ENCODE measurements at regions not wholly inside any gene's neighbourhood (a gene's known extent, or its start where the extent isn't known, plus 50 kb on each side); places are given as distances from the start of the nearest gene placed in this dataset.
"Not testable (repeated sequence)": the region's sequence is repeated elsewhere in the genome, so short reads cannot be mapped to it uniquely, and the experiment has no call there.

DNA sequence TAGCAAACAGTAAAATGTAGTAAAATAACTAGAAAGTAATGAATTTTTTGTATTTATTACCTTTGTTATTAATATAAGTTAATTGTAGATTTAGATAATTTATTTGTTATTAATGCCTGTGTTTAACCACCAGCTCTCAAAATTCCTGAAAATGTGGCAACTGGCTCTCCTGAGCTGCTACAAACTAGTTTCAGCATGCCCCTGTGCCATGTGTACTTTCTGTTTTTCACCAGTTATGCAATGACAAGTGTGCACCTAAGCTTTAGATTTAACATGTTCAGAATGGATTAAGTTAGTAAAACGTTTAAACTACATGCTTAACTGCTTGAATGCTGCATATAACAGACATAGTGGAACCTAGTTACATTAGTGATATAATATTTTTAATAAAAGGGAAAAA is 88.1 kb downstream of the POSTN start:
- H3K4me3 ChIP-seq (ENCODE audit: low read length), result no peak overlapping the region
- no peak for TF ChIP-seq ZNF274 (IDR thresholded peaks at IDR 0.05; ENCODE audit: low read depth, low read length)

DNA sequence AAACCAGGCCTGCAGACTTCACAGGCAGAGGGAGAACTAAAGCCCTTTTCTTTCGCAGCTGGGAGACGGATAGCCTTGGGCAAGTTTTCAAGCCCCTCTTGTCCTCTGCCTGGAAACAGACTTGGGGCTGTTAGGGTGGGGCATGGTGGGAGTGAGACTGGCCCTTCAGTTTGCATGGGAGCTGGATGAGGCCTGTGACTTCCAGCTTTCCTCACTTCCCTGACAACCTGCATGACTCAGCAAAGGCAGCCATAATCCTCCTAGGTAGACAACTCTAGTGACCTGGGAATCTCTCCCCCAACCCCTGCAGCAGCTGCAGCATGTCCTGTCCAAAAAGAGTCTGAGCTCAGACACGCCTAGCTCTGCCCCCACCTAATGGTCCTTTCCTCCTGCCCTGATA is 93.0 kb downstream of the POSTN start:
- no peak overlapping the region for H3K4me3 ChIP-seq (ENCODE audit: low read length)
- TF ChIP-seq ZNF274 (IDR thresholded peaks at IDR 0.05; ENCODE audit: low read depth, low read length), result no peak

DNA sequence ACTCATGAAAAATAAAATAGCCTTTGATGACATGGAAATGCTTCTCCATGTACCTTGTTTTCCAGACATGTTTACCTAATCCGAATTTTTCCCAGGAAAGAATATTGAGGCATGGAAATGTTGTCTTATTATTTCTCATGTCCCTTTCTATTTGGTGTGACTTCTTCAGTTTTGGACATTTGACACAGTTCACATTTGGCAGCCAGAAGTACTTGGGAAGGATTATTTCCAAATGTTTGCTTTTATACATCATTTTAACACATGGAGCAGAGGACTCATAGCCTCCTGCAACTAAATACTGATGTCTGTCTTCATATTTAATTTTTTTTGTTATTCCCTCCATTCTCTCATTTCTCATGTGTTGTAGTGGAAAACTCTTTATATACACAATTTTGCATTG is 94.3 kb downstream of the POSTN start:
- no peak overlapping the region for H3K4me3 ChIP-seq (ENCODE audit: low read length)
- TF ChIP-seq ZNF274 (IDR thresholded peaks at IDR 0.05; ENCODE audit: low read depth, low read length), result no peak

DNA sequence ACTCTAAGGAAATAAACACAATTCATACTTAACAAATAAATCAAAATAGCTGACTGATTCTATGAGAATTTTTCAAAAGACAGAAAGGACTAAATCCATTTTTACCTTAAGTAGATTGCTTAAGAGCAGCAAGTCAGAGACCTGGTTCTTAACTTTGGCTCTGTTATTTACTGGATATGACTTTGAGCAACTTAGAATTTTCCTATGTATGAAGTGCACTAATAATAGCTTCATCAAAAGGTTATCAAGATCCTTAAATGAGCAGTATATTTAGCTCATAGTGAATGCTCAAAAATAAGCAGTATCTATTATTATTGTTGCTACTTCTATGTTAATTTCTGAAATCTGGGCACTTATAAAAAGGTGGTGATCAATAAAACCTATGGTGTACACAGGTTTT is 95.3 kb downstream of the POSTN start:
- TF ChIP-seq ZNF274 (IDR thresholded peaks at IDR 0.05; ENCODE audit: low read depth, low read length), result no peak
- no peak overlapping the region for H3K4me3 ChIP-seq (ENCODE audit: low read length)

DNA sequence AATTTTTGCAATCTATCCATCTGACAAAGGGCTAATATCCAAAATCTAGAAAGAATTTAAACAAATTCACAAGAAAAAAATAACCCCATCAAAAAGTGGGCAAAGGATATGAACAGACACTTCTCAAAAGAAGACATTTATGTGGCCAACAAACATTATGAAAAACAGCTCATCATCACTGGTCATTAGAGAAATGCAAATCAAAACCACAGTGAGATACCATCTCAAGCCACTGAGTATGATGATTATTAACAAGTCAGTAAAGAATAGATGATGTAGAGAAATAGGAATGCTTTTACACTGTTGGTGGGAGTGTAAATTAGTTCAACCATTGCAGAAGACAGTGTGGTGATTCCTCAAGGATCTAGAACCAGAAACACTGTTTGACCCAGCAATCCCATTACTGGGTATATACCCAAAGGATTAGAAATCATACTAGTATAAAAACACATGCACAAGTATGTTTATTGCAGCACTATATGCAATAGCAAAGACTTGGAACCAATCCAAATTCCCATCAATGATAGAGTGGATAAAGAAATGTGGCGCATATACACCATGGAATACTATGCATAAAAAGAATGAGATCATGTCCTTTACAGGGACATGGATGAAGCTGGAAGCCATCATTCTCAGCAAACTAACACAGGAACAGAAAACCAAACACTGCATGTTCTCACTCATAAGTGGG is 96.1 kb downstream of the POSTN start:
- H3K4me3 ChIP-seq (ENCODE audit: low read length), result not testable (repeated sequence)

DNA sequence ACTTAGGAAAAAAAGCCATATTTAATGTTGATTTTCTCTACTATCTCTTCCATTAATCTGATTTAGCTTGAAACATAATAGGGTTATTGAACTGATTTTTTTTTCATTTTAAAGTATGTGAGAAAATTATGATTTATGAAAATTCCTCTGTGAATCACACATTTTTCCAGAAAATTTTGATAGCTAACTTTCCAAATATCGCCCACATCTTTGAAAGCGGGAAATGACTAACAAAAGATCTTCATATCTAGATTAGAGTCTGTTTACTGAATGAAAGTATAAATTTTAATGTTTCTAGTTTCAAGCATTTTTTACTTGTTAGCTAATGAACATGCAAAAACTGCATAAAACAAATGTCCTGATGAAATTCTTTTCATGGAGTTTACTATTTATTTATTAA is 97.4 kb downstream of the POSTN start:
- TF ChIP-seq ZNF274 (IDR thresholded peaks at IDR 0.05; ENCODE audit: low read depth, low read length), result no peak

DNA sequence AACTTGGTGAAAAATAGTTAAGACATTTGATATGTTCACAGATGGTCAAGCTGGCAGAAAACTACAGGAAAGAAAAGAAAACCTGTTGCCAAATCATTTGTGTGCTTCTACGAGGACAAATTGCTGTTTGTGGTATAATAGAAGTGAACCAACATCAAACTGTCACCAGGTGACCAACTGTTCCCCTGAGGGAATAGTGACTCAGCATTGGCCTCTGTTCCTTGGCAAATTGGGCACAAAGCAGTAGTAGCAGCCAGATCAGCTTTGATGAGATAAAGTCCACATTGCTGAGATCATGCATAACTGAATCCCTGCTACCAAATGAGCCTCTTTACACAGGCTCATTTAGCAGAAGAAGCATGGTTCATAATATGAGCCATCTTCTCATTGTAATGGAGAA is 103.5 kb downstream of the POSTN start:
- no peak overlapping the region for H3K4me3 ChIP-seq (ENCODE audit: low read length)
- TF ChIP-seq ZNF274 (IDR thresholded peaks at IDR 0.05; ENCODE audit: low read depth, low read length), result no peak

More for the DNA sequence above, 97.4 kb downstream of the POSTN start:
- H3K4me3 ChIP-seq (ENCODE audit: low read length), result no peak overlapping the region

DNA sequence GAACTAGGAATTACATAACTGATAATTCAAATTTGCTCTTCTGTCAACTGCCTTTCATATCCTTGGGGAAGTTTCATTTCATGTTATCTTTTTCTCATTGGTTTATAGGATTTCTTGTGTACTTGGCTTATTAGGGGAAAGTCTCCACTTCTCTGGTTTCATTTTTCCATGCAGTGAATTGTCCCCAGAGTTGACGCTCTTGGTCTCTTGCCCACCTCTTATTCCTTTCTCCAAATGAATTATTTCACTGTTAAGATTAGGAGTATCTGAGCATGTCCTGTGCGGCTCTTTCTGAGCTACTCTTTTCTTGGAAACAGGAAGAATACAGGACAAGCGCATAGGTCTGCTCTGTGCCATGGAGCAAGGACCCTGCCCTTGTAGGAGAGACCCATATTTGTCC is 104.8 kb downstream of the POSTN start:
- H3K4me3 ChIP-seq (ENCODE audit: low read length), result no peak overlapping the region
- TF ChIP-seq ZNF274 (IDR thresholded peaks at IDR 0.05; ENCODE audit: low read depth, low read length), result no peak

DNA sequence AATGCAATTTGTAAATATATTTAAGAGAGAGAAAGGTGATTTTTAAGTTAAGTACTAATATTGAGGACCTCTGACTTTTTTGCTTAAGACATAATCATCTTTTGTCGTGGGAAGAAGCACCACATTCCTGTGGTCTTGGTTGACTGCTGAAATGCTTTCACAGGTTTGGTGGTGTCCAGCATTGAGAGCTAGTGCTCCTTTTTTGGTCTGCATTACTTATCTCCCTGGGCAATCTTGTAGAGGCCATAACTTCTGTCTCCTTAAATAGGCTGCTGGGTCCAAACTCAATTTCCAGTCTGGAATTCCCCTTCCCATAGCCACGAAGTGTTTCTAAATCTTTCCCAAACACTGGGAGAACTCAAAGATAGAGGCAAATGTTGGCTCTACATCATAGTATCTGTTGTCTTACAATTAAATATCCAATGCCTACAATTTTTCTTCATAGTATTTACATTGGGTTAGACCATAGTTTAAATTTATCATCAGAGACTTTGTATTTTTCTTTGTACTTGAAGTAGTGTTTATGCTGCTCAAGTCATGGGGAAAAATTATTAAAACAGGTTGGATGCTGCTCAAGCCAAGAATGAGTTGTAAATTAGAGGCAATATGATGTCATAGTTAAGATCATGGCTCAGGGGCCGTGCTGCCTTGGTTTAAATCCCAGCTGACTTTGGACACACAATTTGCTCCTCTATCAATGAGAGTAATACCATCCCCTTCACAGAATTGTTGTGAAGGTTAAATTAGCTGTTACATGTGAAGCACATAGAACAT is 105.6 kb downstream of the POSTN start:
- TF ChIP-seq ZNF274 (IDR thresholded peaks at IDR 0.05; ENCODE audit: low read depth, low read length), result no peak
- H3K4me3 ChIP-seq (ENCODE audit: low read length), result no peak overlapping the region

DNA sequence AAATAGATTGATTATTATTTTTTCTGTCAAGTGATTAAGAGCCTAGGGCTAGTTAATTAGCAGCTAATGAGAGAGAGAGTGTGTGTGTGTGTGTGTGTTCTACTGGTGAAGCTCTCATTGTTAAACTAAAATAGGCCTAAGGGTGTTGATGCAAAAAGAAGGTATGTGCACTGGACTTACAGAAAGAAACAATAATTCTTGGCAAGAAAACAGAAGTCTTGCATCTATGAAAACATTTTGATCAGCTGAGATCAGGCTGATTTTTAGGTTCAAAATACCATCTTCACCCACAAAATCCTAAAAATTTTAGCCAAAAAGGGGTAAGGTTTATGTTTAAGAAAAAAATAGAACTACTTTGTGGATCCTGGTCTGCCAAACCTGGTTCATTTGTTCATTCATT is 106.5 kb downstream of the POSTN start:
- no peak overlapping the region for H3K4me3 ChIP-seq (ENCODE audit: low read length)
- no peak for TF ChIP-seq ZNF274 (IDR thresholded peaks at IDR 0.05; ENCODE audit: low read depth, low read length)

DNA sequence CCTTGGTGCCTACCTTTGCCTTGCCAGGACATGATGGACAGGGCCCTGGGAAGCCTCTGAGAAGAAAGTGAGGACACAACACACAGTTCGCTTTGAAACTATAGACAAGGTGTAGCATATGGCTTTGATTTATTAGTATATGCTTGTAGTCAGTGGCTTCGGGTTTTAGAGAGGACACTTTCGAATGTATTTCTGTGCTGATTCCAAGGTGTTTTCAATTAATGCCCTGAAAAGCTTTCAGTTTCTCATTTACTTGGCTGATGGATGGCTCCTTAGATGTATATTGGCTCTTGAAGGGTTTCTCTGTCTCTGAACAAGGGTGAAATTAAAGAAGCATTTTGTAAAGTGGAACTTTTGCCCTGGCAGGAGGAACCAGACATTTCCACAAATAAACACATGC is 106.9 kb downstream of the POSTN start:
- no peak overlapping the region for H3K4me3 ChIP-seq (ENCODE audit: low read length)
- TF ChIP-seq ZNF274 (IDR thresholded peaks at IDR 0.05; ENCODE audit: low read depth, low read length), result no peak

DNA sequence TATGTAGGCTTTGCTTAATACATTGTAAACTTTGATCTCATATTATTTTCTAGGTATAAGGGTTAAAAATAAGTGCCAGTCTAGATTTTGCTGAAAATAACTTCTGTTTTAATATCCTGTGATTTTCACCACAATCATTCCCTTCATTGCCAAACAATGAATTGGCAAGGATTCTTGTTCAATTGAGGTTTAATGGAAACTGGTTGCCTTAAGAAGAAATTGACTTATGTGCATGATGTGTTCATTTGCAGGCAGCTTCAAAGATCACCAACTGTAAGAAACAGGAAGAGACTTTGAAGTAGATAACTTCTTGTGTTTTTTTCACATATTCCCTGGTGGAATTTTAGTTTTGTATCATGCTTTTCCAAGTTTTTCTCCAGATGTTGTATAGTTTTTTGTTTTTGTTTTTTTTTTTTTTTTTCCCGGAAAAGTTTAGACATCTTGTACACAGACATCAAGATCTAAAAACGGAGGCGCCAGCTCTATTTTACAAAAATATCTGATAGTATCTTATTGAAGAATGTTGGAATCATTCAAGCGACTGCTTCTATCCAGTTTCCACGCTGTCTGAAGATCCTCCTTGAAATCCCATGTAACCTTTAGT is 108.3 kb downstream of the POSTN start:
- TF ChIP-seq ZNF274 (IDR thresholded peaks at IDR 0.05; ENCODE audit: low read depth, low read length), result no peak
- no peak overlapping the region for H3K4me3 ChIP-seq (ENCODE audit: low read length)

DNA sequence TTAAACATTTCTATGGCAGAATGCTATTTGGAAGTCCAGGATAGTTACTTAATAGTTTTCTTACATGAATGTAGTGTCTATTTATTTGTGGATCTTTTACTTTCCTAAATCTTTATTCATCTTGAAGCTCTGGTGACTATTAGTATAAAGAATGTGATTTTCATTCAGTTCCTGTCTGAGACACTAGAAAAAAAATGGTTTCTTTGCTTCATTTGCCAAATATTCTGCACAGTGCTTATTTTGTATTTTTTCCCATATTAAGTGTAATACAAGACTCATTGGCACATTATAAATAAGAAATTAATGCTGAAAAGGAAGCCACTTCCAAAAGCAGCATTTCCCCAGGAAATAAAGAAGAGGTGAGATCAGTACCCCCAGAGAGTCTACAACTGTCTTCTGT is 109.8 kb downstream of the POSTN start:
- no peak overlapping the region for H3K4me3 ChIP-seq (ENCODE audit: low read length)

DNA sequence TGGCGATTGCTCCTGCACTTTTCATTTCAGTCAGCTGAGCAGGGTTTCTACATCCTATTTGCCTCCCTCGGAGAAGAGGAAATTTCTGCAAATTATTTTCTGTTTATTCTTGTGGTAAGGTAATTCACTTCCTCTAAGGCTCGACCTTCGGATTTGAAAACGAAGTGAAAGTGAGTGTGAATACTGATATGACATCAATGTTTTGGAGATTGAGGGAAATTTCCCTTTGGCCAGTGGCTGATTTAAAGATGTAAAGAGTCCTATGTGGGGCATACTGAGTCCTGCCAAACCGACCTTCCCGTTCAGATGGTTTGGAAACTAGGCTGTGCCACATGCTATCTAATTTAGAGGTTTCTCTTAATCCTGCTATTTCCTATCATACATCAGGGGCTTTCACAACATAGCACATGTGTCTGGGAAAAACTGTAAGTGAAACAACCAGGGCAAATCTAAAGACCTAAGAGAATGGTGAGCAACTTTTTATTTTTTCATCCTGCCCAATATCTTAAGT is 112.3 kb downstream of the POSTN start:
- TF ChIP-seq ZNF274 (IDR thresholded peaks at IDR 0.05; ENCODE audit: low read depth, low read length), result no peak
- no peak overlapping the region for H3K4me3 ChIP-seq (ENCODE audit: low read length)

More for the DNA sequence above, 109.8 kb downstream of the POSTN start:
- no peak for TF ChIP-seq ZNF274 (IDR thresholded peaks at IDR 0.05; ENCODE audit: low read depth, low read length)

DNA sequence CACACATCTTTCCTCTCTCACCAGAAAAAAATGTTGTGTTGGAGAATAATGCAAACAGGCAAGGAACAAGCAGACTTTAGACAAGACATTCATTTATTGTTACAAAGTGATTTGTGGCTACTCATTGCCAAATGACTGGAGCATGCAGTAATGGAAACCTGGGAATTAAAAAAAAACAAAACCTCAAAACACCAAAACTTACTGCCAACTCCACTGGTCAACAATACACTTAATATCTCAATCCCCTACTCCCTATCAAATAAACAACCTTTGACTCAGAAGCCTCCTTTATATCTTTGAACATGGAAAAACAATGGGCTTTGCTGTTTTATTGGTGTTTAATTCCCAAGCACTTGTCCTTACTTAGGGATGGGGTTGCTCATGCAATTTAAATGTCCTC is 112.8 kb downstream of the POSTN start:
- TF ChIP-seq ZNF274 (IDR thresholded peaks at IDR 0.05; ENCODE audit: low read depth, low read length), result no peak
- H3K4me3 ChIP-seq (ENCODE audit: low read length), result no peak overlapping the region

All from GM08714 (cell line).